SJCRH30 (cell line): ENCODE measurements at regions not wholly inside any gene's neighbourhood (a gene's known extent, or its start where the extent isn't known, plus 50 kb on each side); places are given as distances from the start of the nearest gene placed in this dataset.

ENCODE experiments used
- DNase-seq, 2 experiments: peaks; one replicate each; pipeline ENCODE4 v3.0.0-alpha.2; 2015 to 2020
- H3K27ac ChIP-seq: fragments of 250-450 bp; sonication (Bioruptor Pico); 2 replicates; pipeline ENCODE4 v1.5.1; 2020; ENCODE audit warnings: mild to moderate bottlenecking, moderate library complexity
- H3K27me3 ChIP-seq: fragments of 250-450 bp; sonication (Bioruptor Pico); 2 replicates; pipeline ENCODE4 v1.5.1; 2020; ENCODE audit warnings: mild to moderate bottlenecking, moderate library complexity
- H3K36me3 ChIP-seq: fragments of 250-450 bp; sonication (Bioruptor Pico); 2 replicates; pipeline ENCODE4 v1.5.1; 2020; ENCODE audit warnings: mild to moderate bottlenecking, moderate library complexity
- H3K4me1 ChIP-seq: fragments of 250-450 bp; sonication (Bioruptor Pico); 2 replicates; pipeline ENCODE4 v1.5.1; 2020; ENCODE audit warnings: mild to moderate bottlenecking, moderate library complexity
- H3K4me3 ChIP-seq: fragments of 250-450 bp; sonication (Bioruptor Pico); 2 replicates; pipeline ENCODE4 v1.5.1; 2020; ENCODE audit warnings: mild to moderate bottlenecking, moderate library complexity
- H3K9me3 ChIP-seq: fragments of 250-450 bp; sonication (Bioruptor Pico); replicated peaks from 2 replicates; pipeline ENCODE4 v1.5.1; 2020; ENCODE audit warnings: mild to moderate bottlenecking, moderate library complexity

GRCh38 chr14:42624980-42625761 is 1018.5 kb downstream of the LRFN5 start:
- H3K36me3 ChIP-seq = no peaks in the 10 kb centered on the region
- no peak overlapping the region for H3K4me3 ChIP-seq
- no peak for DNase-seq
- H3K27me3 ChIP-seq = no peaks in the 10 kb centered on the region
- H3K9me3 ChIP-seq = no peaks in the 10 kb centered on the region
- no peak overlapping the region for H3K27ac ChIP-seq
- H3K4me1 ChIP-seq = no peaks in the 10 kb centered on the region

- Histone ChIP-seq H3K4me3 (no peak overlapping the region), H3K36me3 (no peaks in the 10 kb centered on the region), H3K4me1 (no peaks in the 10 kb centered on the region), H3K27ac (no peak overlapping the region), H3K27me3 (no peaks in the 10 kb centered on the region), H3K9me3 (no peaks in the 10 kb centered on the region)
- DNase-seq = no peak
Observed at GRCh38 chr14:42617005-42617404, 1010.3 kb downstream of the LRFN5 start.

- no peak for DNase-seq
- Histone ChIP-seq H3K36me3 (no peaks in the 10 kb centered on the region), H3K27me3 (no peaks in the 10 kb centered on the region), H3K27ac (no peak overlapping the region), H3K4me1 (no peaks in the 10 kb centered on the region), H3K4me3 (no peak overlapping the region), H3K9me3 (no peaks in the 10 kb centered on the region)
Observed at GRCh38 chr14:42606839-42607238, 1000.2 kb downstream of the LRFN5 start.

GRCh38 chr14:42602336-42602845 is 995.7 kb downstream of the LRFN5 start:
- no peaks in the 10 kb centered on the region for H3K27me3 ChIP-seq
- no peaks in the 10 kb centered on the region for H3K4me1 ChIP-seq
- peak; percentile 2 to 17 for DNase-seq
- H3K36me3 ChIP-seq = no peaks in the 10 kb centered on the region
- H3K4me3 ChIP-seq = no peak overlapping the region
- no peaks in the 10 kb centered on the region for H3K9me3 ChIP-seq
- H3K27ac ChIP-seq = no peak overlapping the region

GRCh38 chr14:42572032-42572431 is 965.4 kb downstream of the LRFN5 start:
- H3K4me3 ChIP-seq = no peak overlapping the region
- no peaks in the 10 kb centered on the region; the same call in 1 of the 2 replicates for H3K9me3 ChIP-seq
- no peak overlapping the region for H3K27ac ChIP-seq
- no peak for DNase-seq
- no peaks in the 10 kb centered on the region for H3K27me3 ChIP-seq
- H3K4me1 ChIP-seq = no peaks in the 10 kb centered on the region
- no peaks in the 10 kb centered on the region for H3K36me3 ChIP-seq

DNA sequence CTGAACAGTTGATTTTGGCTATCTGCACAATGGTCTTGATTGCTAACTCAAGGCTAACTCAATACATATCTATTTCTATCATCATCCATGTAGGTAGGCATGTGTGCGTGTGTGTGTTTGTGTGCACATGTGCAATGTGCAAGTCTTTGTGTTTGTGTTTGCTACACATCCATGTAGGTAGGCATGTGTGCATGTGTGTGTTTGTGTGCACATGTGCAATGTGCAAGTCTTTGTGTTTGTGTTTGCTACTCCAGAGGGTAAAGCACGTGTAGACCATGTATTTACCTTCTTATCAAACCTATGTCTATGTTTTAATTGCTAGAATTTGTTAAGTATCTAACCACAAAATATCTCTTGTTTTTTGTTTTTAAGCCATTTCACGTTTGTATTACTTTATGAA is 962.6 kb downstream of the LRFN5 start:
- Histone ChIP-seq H3K36me3 (no peaks in the 10 kb centered on the region), H3K27ac (no peak overlapping the region), H3K4me1 (no peaks in the 10 kb centered on the region), H3K27me3 (no peaks in the 10 kb centered on the region), H3K9me3 (no peaks in the 10 kb centered on the region), H3K4me3 (no peak overlapping the region)
- DNase-seq = no peak

DNA sequence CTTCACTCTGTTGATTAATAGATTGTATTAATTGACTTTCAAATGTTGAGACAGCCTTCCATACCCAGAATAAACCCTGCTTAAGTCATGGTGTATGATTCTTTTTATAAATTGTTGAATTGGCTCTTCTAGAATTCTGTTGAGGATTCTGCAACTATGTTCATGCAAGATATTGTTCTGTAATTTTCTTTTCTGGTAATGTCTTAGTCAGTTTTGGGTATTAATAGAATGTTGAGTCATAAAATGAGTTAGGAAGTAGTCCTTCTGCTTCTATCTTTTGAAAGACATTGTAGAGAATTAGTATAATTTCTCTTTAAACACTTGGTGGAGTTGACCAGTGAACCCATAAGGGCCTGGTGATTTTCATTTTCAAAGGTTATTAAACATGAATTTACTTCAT is 958.9 kb downstream of the LRFN5 start:
- H3K36me3 ChIP-seq = no peaks in the 10 kb centered on the region
- H3K4me3 ChIP-seq = no peak overlapping the region
- no peak overlapping the region for H3K27ac ChIP-seq
- no peak for DNase-seq
- no peaks in the 10 kb centered on the region for H3K4me1 ChIP-seq
- H3K27me3 ChIP-seq = no peaks in the 10 kb centered on the region
- no peaks in the 10 kb centered on the region for H3K9me3 ChIP-seq

DNA sequence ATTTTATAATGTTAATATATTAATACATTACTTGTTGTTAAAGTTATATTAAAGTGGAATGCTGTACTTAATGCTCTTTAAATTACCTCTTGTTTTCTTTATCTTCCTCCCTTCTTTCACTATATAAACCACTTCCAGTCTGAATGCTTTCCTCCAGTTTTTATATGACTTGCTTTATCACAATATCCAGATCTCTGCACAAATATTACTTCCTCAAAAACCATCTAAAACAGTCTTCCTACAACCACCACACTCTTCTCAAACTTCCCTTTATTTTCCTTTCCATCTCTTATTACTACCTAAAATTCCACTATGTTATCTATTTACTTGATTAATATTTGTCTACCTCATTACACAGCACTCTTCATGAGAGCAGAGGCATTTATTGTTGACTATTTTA is 956.6 kb downstream of the LRFN5 start:
- Histone ChIP-seq H3K27ac (no peak overlapping the region), H3K27me3 (no peaks in the 10 kb centered on the region), H3K36me3 (no peaks in the 10 kb centered on the region), H3K9me3 (no peaks in the 10 kb centered on the region), H3K4me3 (no peak overlapping the region), H3K4me1 (no peaks in the 10 kb centered on the region)
- DNase-seq = no peak

- H3K4me3 ChIP-seq = no peak overlapping the region
- no peak for DNase-seq
- no peaks in the 10 kb centered on the region for H3K27me3 ChIP-seq
- H3K27ac ChIP-seq = no peak overlapping the region
- no peaks in the 10 kb centered on the region for H3K9me3 ChIP-seq
- H3K36me3 ChIP-seq = no peaks in the 10 kb centered on the region
- no peaks in the 10 kb centered on the region for H3K4me1 ChIP-seq
Observed at GRCh38 chr14:42556551-42556950, 949.9 kb downstream of the LRFN5 start.

DNA sequence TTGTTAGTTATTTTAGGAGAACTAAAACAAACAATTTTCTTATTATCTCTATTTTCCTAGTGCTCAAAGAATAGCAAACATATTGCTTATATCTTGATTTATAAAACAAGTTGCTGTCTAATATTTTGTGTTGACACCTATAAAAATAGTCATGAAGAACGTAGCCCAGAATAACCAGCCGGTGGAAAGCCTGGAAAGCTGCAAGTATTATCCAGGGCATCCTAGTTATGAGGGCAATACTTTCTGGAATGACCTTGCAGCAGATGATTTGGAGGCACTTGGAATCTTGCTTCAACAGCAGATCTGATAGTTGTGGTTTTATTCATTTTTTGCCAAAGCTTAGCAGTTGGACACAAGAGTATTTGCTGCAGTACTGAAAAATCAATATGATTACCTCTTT is 948.7 kb downstream of the LRFN5 start:
- Histone ChIP-seq H3K27me3 (no peaks in the 10 kb centered on the region), H3K9me3 (no peaks in the 10 kb centered on the region), H3K27ac (no peak overlapping the region), H3K4me3 (no peak overlapping the region), H3K4me1 (no peaks in the 10 kb centered on the region), H3K36me3 (no peaks in the 10 kb centered on the region)
- no peak for DNase-seq

DNA sequence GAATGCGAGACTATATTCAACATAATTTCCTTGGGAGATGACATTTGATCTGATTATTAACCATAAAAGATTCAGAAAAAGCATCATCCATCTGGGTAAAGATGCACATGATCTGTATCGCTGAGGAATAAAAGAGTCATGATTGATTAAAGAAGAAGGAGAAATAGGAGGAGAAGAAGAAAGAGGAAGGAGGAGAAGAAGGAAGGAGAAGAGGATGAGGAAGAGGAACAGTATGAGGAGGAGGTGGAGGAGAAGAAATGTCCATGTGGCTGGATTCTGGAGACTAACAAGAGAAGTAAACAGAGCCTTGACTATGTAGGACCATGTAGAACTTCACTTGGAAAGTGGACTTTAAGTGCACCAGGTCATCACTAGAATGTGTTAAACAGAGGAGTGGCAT is 947.4 kb downstream of the LRFN5 start:
- no peak overlapping the region for H3K4me3 ChIP-seq
- no peak overlapping the region for H3K27ac ChIP-seq
- H3K4me1 ChIP-seq = no peaks in the 10 kb centered on the region
- no peak for DNase-seq
- H3K36me3 ChIP-seq = no peaks in the 10 kb centered on the region
- no peaks in the 10 kb centered on the region for H3K27me3 ChIP-seq
- no peaks in the 10 kb centered on the region for H3K9me3 ChIP-seq

DNA sequence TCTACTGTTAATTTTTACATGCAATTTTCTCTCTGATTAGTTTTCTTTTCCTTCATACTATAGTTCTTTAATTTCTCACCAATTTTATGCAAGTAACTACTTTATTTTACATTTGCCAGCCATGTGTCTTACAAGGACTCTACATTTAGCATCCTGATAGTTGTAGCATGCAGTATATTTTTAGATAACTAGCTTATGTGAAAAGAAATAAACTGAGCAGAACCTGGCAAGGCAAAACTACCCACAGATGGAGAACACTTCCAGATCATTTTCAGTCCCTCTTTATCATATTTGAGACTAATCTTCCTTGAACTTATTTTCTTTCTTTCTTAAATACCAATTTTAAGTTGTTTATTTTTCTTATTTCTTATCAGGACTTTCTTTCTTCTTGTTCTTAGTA is 943.6 kb downstream of the LRFN5 start:
- no peaks in the 10 kb centered on the region for H3K4me1 ChIP-seq
- H3K4me3 ChIP-seq = no peak overlapping the region
- no peaks in the 10 kb centered on the region for H3K27me3 ChIP-seq
- H3K36me3 ChIP-seq = no peaks in the 10 kb centered on the region
- no peaks in the 10 kb centered on the region for H3K9me3 ChIP-seq
- H3K27ac ChIP-seq = no peak overlapping the region
- DNase-seq = no peak

DNA sequence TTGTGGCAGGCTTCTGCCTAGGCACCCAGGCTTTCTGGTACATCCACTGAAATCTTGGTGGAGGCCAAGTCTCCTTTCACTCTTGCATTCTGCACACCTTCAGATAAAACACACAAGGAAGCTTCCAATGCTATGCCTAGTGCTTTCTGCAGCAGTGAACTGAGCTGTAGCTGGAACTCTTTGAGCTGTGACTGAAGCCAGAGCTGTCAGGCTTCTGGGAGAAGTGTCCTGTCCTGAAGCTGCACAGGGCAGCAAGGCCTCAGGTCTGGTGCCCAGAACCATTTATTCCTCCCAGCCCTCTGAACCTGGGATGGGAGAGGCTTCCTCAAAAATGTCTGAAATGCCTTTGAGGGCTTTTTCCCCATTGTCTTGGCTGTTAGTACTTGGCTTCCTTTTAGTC is 941.7 kb downstream of the LRFN5 start:
- Histone ChIP-seq H3K36me3 (no peaks in the 10 kb centered on the region), H3K4me1 (no peaks in the 10 kb centered on the region), H3K27me3 (no peaks in the 10 kb centered on the region), H3K4me3 (no peak overlapping the region), H3K27ac (no peak overlapping the region), H3K9me3 (no peaks in the 10 kb centered on the region)
- no peak for DNase-seq

GRCh38 chr14:42545636-42546035 is 939.0 kb downstream of the LRFN5 start:
- Histone ChIP-seq H3K4me3 (no peak overlapping the region), H3K9me3 (no peaks in the 10 kb centered on the region), H3K4me1 (no peaks in the 10 kb centered on the region), H3K27ac (no peak overlapping the region), H3K36me3 (no peaks in the 10 kb centered on the region), H3K27me3 (no peaks in the 10 kb centered on the region)
- DNase-seq = no peak

DNA sequence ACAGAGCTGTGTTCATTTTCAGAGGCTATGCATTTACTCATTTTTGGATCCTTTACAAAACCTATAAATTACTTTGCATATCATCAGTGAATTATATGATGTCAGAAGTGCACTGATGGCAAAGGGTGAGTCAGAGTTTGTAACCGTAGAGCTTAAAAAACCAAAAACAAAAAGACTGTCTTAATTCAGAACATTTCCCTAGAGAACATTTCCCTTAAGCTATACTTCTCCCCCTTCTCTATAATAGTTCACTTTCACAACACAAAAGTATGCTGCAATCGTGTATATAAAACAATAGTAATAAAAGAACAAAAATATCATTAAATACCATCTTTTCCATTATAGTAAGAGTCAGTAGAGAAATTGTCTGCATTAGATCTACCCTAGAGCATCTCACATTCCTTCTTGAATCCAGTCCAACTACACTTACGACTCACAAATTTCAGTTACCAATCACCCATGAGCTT is 934.9 kb downstream of the LRFN5 start:
- Histone ChIP-seq H3K27ac (no peak overlapping the region), H3K4me1 (no peaks in the 10 kb centered on the region), H3K36me3 (no peaks in the 10 kb centered on the region), H3K4me3 (no peak overlapping the region), H3K9me3 (no peaks in the 10 kb centered on the region), H3K27me3 (no peaks in the 10 kb centered on the region)
- peak in 1 of 2 experiments; percentile 17 for DNase-seq

- no peaks in the 10 kb centered on the region for H3K4me1 ChIP-seq
- no peaks in the 10 kb centered on the region for H3K36me3 ChIP-seq
- no peak for DNase-seq
- H3K27me3 ChIP-seq = no peaks in the 10 kb centered on the region
- H3K27ac ChIP-seq = no peak overlapping the region
- no peak overlapping the region for H3K4me3 ChIP-seq
- no peaks in the 10 kb centered on the region for H3K9me3 ChIP-seq
Observed at GRCh38 chr14:42535397-42535796, 928.7 kb downstream of the LRFN5 start.
